Natural killer cell (primary cell): ENCODE measurements at regions not wholly inside any gene's neighbourhood (a gene's known extent, or its start where the extent isn't known, plus 50 kb on each side); places are given as distances from the start of the nearest gene placed in this dataset.
A peak's percentile ranks its signal among the peaks of the same experiment; 100 is the strongest.
"Not testable (repeated sequence)": the region's sequence is repeated elsewhere in the genome, so short reads cannot be mapped to it uniquely, and the experiment has no call there.

Experiments used
- ATAC-seq, 3 donors: fragments of 150-1000 bp in 2 of 3; fragments of 200-7000 bp in 1 of 3; cut with Tn5 transposase; 1 replicate in 1 of 3; 2 replicates in 2 of 3; pipeline ENCODE4 v1.10.0; 2021; ENCODE audit warnings: mild to moderate bottlenecking in 2 of 3, moderate library complexity in 2 of 3
- DNase-seq, 2 donors: peaks; one replicate each; pipeline versions ENCODE4 v3.0.0 to v3.0.0-alpha.2; 2013 to 2021; ENCODE audit warnings: mixed read lengths in 1 of 2
- H3K27ac ChIP-seq: one replicate; pipeline ENCODE4 v1.5.1; 2013; ENCODE audit warnings: mild to moderate bottlenecking, low read length
- H3K27me3 ChIP-seq: one replicate; pipeline ENCODE4 v1.6.1; 2013; ENCODE audit warnings: low read length; ENCODE audit not compliant: control insufficient read depth, insufficient read depth
- H3K36me3 ChIP-seq: one replicate; pipeline ENCODE4 v1.6.1; 2013; ENCODE audit warnings: low read length; ENCODE audit not compliant: control insufficient read depth, insufficient read depth
- H3K4me1 ChIP-seq: one replicate; pipeline ENCODE4 v1.6.1; 2013; ENCODE audit warnings: low read length; ENCODE audit not compliant: control insufficient read depth, insufficient read depth
- H3K4me3 ChIP-seq: one replicate; pipeline ENCODE4 v1.5.1; 2013; ENCODE audit warnings: low read length
- H3K9me3 ChIP-seq: one replicate; pipeline ENCODE4 v1.6.1; 2013; ENCODE audit warnings: low read length; ENCODE audit not compliant: control insufficient read depth, insufficient read depth
- H3K27ac Mint-ChIP-seq, 2 donors: one replicate each; pipeline ENCODE4 v1.8.0; 2022; ENCODE audit warnings: mild to moderate bottlenecking in 2 of 2, mixed read lengths in 2 of 2, moderate library complexity in 1 of 2
- H3K27me3 Mint-ChIP-seq, 2 donors: one replicate each; pipeline ENCODE4 v1.8.0; 2022; ENCODE audit warnings: low read depth in 2 of 2, mixed read lengths in 2 of 2
- H3K36me3 Mint-ChIP-seq: one replicate; pipeline ENCODE4 v1.8.0; 2022; ENCODE audit warnings: mixed read lengths
- H3K4me1 Mint-ChIP-seq, 2 donors: one replicate each; pipeline ENCODE4 v1.8.0; 2022; ENCODE audit warnings: mixed read lengths in 2 of 2
- H3K4me3 Mint-ChIP-seq: one replicate; pipeline ENCODE4 v1.8.0; 2022; ENCODE audit warnings: mild to moderate bottlenecking, moderate library complexity, mixed read lengths
- H3K9me3 Mint-ChIP-seq, 2 donors: one replicate each; pipeline ENCODE4 v1.8.0; 2022; ENCODE audit warnings: mixed read lengths in 2 of 2
- WGBS: methylation state at CpG from one replicate; pipeline ENCODE4 v1.1.7; 2013; ENCODE audit warnings: missing lambda C conversion rate; ENCODE audit not compliant: insufficient coverage; 5-methylcytosine and 5-hydroxymethylcytosine counted together
- intact Hi-C: fragments of 100-400 bp; cut with micrococcal nuclease; formaldehyde crosslinking; loops from one replicate; pipeline ENCODE4 v1.14.2; 2022
- TF ChIP-seq, protein P1 (sequence below): fragments of 200-600 bp; IDR thresholded peaks from one replicate; pipeline ENCODE4 v1.8.0; 2022; ENCODE audit warnings: antibody characterized with exemption

DNA sequence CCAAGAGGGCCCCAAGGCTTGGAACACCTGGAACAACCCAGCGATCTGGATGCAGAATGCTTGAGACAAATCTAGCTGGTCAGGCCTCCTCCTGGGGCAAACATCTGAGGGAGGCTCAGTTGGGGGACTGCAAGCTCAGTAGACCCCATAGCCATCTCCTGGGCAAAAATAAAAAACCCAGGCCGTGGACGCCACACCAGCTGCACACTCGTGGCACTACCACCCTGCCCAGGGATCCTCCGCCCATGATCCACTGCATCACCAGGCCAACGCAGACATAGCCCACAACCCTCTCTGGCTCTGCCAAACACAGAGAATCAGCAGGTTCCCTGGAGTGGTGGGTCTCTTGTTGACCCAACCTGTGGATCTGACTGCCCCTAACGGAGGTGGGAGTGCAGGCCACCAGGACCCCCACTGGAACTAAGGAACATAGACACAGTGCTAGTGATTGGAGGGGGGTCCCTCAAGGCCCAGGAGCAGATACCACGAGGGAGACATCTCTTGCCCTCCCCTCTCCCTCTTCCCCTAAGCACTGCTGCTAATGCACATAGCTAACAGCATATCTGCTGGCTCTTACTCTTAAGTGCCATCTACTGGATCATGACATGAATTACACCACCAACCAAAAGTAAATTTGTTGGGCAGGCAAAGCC lies 147.2 kb downstream of the CHD1L start:
- Histone ChIP-seq H3K9me3 (no peaks in the 10 kb centered on the region), H3K27me3 (no peaks in the 10 kb centered on the region), H3K27ac (no peak overlapping the region), H3K4me3 (no peak overlapping the region), H3K36me3 (no peaks in the 10 kb centered on the region), H3K4me1 (no peaks in the 10 kb centered on the region)
- Mint-ChIP-seq H3K4me1 (no peaks in the 10 kb centered on the region), H3K27ac (no peak overlapping the region), H3K4me3 (no peak overlapping the region), H3K27me3 (peaks cover 20 to 28% of the 10 kb centered on the region in 2 donors), H3K9me3 (no peaks in the 10 kb centered on the region), H3K36me3 (no peaks in the 10 kb centered on the region)
- TF ChIP-seq, protein P1, sequence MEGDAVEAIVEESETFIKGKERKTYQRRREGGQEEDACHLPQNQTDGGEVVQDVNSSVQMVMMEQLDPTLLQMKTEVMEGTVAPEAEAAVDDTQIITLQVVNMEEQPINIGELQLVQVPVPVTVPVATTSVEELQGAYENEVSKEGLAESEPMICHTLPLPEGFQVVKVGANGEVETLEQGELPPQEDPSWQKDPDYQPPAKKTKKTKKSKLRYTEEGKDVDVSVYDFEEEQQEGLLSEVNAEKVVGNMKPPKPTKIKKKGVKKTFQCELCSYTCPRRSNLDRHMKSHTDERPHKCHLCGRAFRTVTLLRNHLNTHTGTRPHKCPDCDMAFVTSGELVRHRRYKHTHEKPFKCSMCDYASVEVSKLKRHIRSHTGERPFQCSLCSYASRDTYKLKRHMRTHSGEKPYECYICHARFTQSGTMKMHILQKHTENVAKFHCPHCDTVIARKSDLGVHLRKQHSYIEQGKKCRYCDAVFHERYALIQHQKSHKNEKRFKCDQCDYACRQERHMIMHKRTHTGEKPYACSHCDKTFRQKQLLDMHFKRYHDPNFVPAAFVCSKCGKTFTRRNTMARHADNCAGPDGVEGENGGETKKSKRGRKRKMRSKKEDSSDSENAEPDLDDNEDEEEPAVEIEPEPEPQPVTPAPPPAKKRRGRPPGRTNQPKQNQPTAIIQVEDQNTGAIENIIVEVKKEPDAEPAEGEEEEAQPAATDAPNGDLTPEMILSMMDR = peak; percentile 63
- DNase-seq = peak in 1 of 2 donors; percentile 56
- peak; percentile 62 to 85 (median 67) for ATAC-seq
- WGBS = 77% methylated on average over 8 of the region's 8 CpGs
- intact Hi-C loops = loop anchor here (5.0 kb wide), 1 partner anchor 117 kb away; no protein-coding TSS in a partner anchor

DNA sequence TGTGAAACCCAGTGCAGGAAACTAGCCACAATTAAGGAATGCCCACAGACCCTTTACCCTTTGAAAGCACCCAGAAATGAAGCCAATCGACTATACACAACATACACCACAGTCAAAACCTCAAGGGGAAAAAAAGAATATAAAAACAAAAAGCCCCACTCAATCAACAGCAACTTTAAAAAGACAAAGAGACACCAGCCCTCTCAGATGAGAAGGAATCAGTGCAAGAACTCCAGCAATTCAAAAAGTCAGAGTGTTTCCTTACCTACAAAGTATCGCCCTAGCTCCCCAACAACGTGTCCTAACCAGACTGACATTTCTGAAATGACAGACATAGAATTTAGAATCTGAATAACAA lies 147.7 kb downstream of the CHD1L start:
- no peaks in the 10 kb centered on the region for H3K4me1 Mint-ChIP-seq
- Histone ChIP-seq H3K9me3 (no peaks in the 10 kb centered on the region), H3K4me3 (no peak overlapping the region), H3K27ac (no peak overlapping the region), H3K36me3 (no peaks in the 10 kb centered on the region), H3K4me1 (no peaks in the 10 kb centered on the region), H3K27me3 (no peaks in the 10 kb centered on the region)
- DNase-seq = no peak
- ATAC-seq = no peak
- intact Hi-C loops = loop anchor here (5.0 kb wide), 1 partner anchor 118 kb away; no protein-coding TSS in a partner anchor
- no peaks in the 10 kb centered on the region for H3K36me3 Mint-ChIP-seq
- H3K27ac Mint-ChIP-seq = no peak overlapping the region
- peaks cover 19 to 23% of the 10 kb centered on the region in 2 donors for H3K27me3 Mint-ChIP-seq
- 26% methylated on average over 3 of the region's 3 CpGs for WGBS
- no peaks in the 10 kb centered on the region for H3K9me3 Mint-ChIP-seq
- TF ChIP-seq, protein P1 = peak; percentile 20
- H3K4me3 Mint-ChIP-seq = no peak overlapping the region

DNA sequence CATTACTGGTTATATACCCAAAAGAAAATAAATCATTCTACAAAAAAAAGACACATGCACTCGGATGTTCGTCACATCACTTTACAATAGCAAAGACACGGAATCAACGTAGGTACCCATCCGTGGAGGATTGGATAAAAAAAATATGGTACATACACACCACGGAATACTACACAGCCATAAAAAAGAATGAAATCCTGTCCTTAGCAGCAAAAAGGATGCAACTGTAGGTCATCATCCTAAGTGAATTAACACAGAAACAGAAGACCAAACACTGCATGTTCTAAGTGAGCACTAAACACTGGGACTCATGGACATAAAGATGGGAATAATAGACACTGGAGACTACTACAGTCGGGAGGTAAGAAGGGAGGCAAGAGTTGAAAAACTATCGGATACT lies 148.6 kb downstream of the CHD1L start:
- no peak for DNase-seq
- 94% methylated on average over 7 of the region's 8 CpGs for WGBS
- no peak overlapping the region for H3K4me3 ChIP-seq
- TF ChIP-seq, protein P1 = no peak
- Mint-ChIP-seq H3K9me3 (no peaks in the 10 kb centered on the region), H3K36me3 (no peaks in the 10 kb centered on the region), H3K27ac (no peak overlapping the region), H3K27me3 (peaks cover 20 to 21% of the 10 kb centered on the region in 2 donors), H3K4me3 (no peak overlapping the region), H3K4me1 (no peaks in the 10 kb centered on the region)
- no peaks in the 10 kb centered on the region for H3K27me3 ChIP-seq
- H3K9me3 ChIP-seq = no peaks in the 10 kb centered on the region
- H3K4me1 ChIP-seq = no peaks in the 10 kb centered on the region
- no peak for ATAC-seq
- H3K36me3 ChIP-seq = no peaks in the 10 kb centered on the region
- intact Hi-C loops = loop anchor here (5.0 kb wide), 1 partner anchor 119 kb away; no protein-coding TSS in a partner anchor
- no peak overlapping the region for H3K27ac ChIP-seq

DNA sequence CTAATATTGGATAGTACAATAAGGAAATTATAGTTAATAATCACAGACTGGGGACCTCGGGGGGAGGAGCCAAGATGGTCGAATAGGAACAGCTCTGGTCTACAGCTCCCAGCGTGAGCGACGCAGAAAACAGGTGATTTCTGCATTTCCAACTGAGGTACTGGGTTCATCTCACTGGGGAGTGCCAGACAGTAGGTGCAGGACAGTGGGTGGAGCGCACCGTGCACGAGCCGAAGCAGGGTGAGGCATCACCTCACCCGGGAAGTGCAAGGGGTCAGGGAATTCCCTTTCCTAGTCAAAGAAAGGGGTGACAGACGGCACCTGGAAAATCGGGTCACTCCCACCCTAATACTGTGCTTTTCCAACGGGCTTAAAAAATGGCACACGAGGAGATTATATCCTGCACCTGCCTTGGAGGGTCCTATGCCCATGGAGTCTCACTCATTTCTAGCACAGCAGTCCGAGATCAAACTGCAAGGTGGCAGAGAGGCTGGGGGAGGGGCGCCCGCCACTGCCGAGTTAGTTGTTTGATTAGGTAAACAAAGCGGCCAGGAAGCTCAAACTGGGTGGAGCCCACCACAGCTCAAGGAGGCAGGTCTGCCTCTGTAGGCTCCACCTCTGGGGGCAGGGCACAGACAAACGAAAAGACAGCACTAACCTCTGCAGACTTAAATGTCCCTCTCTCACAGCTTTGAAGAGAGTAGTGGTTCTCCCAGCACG lies 138.8 kb upstream of the BCL9 start:
- ATAC-seq, H3K9me3 Mint-ChIP-seq: not testable (repeated sequence)

DNA sequence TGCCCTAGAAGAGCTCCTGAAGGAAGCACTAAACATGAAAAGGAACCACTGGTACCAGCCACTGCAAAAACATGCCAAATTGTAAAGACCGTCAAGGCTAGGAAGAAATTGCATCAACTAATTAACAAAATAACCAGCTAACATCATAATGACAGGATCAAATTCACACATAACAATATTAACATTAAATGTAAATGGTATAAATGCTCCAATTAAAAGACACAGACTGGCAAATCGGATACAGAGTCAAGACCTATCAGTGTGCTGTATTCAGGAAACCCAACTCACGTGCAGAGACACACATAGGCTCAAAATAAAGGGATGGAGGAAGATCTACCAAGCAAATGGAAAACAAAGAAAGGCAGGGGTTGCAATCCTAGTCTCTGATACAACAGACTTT lies 137.0 kb upstream of the BCL9 start:
- H3K27me3 Mint-ChIP-seq = peaks cover 25 to 36% of the 10 kb centered on the region in 2 donors
- H3K27ac ChIP-seq, H3K4me1 Mint-ChIP-seq, H3K4me3 ChIP-seq, H3K27ac Mint-ChIP-seq, ATAC-seq, H3K9me3 ChIP-seq, H3K4me1 ChIP-seq, DNase-seq, intact Hi-C loops, H3K4me3 Mint-ChIP-seq, H3K27me3 ChIP-seq, H3K36me3 Mint-ChIP-seq, H3K36me3 ChIP-seq: not testable (repeated sequence)
- H3K9me3 Mint-ChIP-seq = peaks cover 0 to 11% of the 10 kb centered on the region in 2 donors
- 83% methylated on average over 2 of the region's 3 CpGs for WGBS

More for the DNA sequence above, 138.8 kb upstream of the BCL9 start:
- H3K27me3 ChIP-seq, H3K27ac Mint-ChIP-seq, H3K4me1 Mint-ChIP-seq, H3K4me3 ChIP-seq, intact Hi-C loops, H3K4me1 ChIP-seq, H3K4me3 Mint-ChIP-seq, H3K9me3 ChIP-seq, H3K36me3 Mint-ChIP-seq, H3K36me3 ChIP-seq, DNase-seq, H3K27ac ChIP-seq: not testable (repeated sequence)
- H3K27me3 Mint-ChIP-seq = peaks cover 38 to 47% of the 10 kb centered on the region in 2 donors
- 90% methylated on average over 19 of the region's 21 CpGs for WGBS
